Calu3 (cell line): ENCODE measurements at regions not wholly inside any gene's neighbourhood (a gene's known extent, or its start where the extent isn't known, plus 50 kb on each side); places are given as distances from the start of the nearest gene placed in this dataset.

ENCODE experiments used
- BruUV-seq: library from RNA; stranded (reverse); fragments of 400-500 nt; replicated peaks from 2 replicates; lab custom pipeline; 2021; lab: Mats Ljungman, UMichigan
- CTCF ChIA-PET: fragments of 300-600 bp; sonication (Branson Sonifier 250); formaldehyde crosslinking; loops from one replicate; lab custom pipeline; 2022; ENCODE audit warnings: antibody characterized with exemption; lab: Charles Lee
- DNase-seq: peaks from one replicate; pipeline ENCODE4 v3.0.0; 2022
- H3K27ac Mint-ChIP-seq: one replicate; pipeline ENCODE4 v1.8.0; 2022; ENCODE audit warnings: mixed read lengths; ENCODE audit not compliant: unreplicated experiment
- H3K27me3 Mint-ChIP-seq: one replicate; pipeline ENCODE4 v1.8.0; 2022; ENCODE audit warnings: mixed read lengths; ENCODE audit not compliant: unreplicated experiment
- H3K36me3 Mint-ChIP-seq: one replicate; pipeline ENCODE4 v1.8.0; 2022; ENCODE audit warnings: mild to moderate bottlenecking, moderate library complexity, mixed read lengths; ENCODE audit not compliant: insufficient read depth, unreplicated experiment
- H3K4me1 Mint-ChIP-seq: one replicate; pipeline ENCODE4 v1.8.0; 2022; ENCODE audit warnings: mild to moderate bottlenecking, low read depth, mixed read lengths; ENCODE audit not compliant: unreplicated experiment
- H3K4me3 Mint-ChIP-seq: one replicate; pipeline ENCODE4 v1.8.0; 2022; ENCODE audit warnings: mild to moderate bottlenecking, low read depth, moderate library complexity, mixed read lengths; ENCODE audit not compliant: unreplicated experiment
- H3K9me3 Mint-ChIP-seq: one replicate; pipeline ENCODE4 v1.8.0; 2022; ENCODE audit warnings: low read depth, mixed read lengths; ENCODE audit not compliant: unreplicated experiment
- intact Hi-C: fragments of 100-400 bp; cut with micrococcal nuclease; formaldehyde crosslinking; loops from one replicate; pipeline ENCODE4 v1.10.0; 2022; ENCODE audit not compliant: unreplicated experiment
- TF ChIP-seq, protein P1 (sequence below): fragments of 200-600 bp; IDR thresholded peaks from one replicate; pipeline ENCODE4 v1.8.0; 2022; ENCODE audit warnings: antibody characterized with exemption; ENCODE audit not compliant: unreplicated experiment

DNA sequence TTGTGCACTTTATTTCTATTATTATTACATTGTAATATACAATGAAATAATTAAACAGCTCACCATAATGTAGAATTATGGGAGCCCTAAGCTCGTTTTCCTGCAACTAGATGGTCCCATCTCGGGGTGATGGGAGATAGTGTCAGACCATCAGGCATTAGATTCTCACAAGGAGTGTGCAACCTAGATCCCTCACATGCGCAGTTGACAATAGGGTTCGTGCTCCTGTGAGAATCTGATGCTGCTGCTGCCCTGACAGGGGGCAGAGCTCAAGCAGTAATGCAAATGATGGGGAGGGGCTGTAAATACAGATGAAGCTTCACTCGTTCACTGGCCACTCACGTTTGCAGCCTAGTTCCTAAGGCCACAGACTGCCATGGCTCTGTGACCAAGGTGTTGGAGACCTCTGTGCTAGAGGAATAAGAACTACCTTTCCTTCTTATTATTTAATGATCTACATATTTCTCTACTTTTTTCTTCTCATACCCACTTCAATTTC, 492.9 kb upstream of the INTU start:
- TF ChIP-seq, protein P1, sequence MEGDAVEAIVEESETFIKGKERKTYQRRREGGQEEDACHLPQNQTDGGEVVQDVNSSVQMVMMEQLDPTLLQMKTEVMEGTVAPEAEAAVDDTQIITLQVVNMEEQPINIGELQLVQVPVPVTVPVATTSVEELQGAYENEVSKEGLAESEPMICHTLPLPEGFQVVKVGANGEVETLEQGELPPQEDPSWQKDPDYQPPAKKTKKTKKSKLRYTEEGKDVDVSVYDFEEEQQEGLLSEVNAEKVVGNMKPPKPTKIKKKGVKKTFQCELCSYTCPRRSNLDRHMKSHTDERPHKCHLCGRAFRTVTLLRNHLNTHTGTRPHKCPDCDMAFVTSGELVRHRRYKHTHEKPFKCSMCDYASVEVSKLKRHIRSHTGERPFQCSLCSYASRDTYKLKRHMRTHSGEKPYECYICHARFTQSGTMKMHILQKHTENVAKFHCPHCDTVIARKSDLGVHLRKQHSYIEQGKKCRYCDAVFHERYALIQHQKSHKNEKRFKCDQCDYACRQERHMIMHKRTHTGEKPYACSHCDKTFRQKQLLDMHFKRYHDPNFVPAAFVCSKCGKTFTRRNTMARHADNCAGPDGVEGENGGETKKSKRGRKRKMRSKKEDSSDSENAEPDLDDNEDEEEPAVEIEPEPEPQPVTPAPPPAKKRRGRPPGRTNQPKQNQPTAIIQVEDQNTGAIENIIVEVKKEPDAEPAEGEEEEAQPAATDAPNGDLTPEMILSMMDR, result no peak
- BruUV-seq, result no TSS peak
- H3K36me3 Mint-ChIP-seq, result no peaks in the 10 kb centered on the region
- no peaks in the 10 kb centered on the region for H3K27me3 Mint-ChIP-seq
- no peaks in the 10 kb centered on the region for H3K9me3 Mint-ChIP-seq
- intact Hi-C loops, result no loop called here
- CTCF ChIA-PET, result no interaction called here
- H3K4me3 Mint-ChIP-seq, result no peak overlapping the region
- H3K4me1 Mint-ChIP-seq, result peaks cover 7% of the 10 kb centered on the region
- no peak for DNase-seq
- no peak overlapping the region for H3K27ac Mint-ChIP-seq

DNA sequence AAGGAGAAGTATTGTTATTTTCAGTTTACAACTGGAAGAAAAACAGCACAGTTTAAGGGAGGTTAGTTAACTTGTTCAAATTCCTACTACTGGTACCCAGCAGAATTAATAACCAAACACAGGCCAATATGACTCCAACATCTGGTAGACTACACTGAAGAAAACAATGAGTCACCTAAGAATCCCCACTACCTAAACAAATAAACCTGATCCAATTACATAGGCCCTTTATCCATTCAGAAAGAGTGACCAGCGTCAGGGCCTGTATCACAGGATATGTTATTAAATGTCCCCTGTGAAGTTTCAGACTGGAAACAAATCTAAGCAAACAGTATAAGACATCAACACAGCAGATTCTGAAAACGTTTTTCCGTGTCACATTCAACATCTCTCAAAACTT, 492.5 kb upstream of the INTU start:
- no TSS peak for BruUV-seq
- TF ChIP-seq, protein P1, result no peak
- CTCF ChIA-PET, result no interaction called here
- peaks cover 7% of the 10 kb centered on the region for H3K4me1 Mint-ChIP-seq
- no peak overlapping the region for H3K27ac Mint-ChIP-seq
- no peak for DNase-seq
- H3K9me3 Mint-ChIP-seq, result no peaks in the 10 kb centered on the region
- H3K36me3 Mint-ChIP-seq, result no peaks in the 10 kb centered on the region
- H3K4me3 Mint-ChIP-seq, result no peak overlapping the region
- intact Hi-C loops, result no loop called here
- no peaks in the 10 kb centered on the region for H3K27me3 Mint-ChIP-seq

DNA sequence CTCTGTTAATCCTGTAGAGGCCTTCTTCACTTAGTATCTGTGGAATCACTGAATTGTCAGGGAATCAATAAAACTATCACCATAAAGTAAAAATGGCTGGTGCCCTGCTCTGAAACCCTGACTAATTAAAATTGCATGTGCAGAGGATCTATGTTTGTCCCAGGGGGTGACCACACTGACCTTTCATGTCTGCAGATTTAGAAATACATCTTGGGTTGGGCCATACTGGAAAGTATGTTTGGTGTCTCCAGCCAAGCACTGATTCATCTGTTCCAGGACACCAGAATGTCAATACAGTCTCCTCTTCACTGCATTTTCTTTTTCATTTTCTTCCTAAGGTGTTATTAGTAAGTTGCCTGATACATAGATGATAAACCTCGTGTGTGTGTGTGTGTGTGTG, 490.9 kb upstream of the INTU start:
- H3K36me3 Mint-ChIP-seq, result no peaks in the 10 kb centered on the region
- CTCF ChIA-PET, result no interaction called here
- BruUV-seq, result no TSS peak
- no peak overlapping the region for H3K27ac Mint-ChIP-seq
- TF ChIP-seq, protein P1, result no peak
- intact Hi-C loops, result no loop called here
- H3K4me3 Mint-ChIP-seq, result no peak overlapping the region
- no peaks in the 10 kb centered on the region for H3K9me3 Mint-ChIP-seq
- H3K27me3 Mint-ChIP-seq, result no peaks in the 10 kb centered on the region
- H3K4me1 Mint-ChIP-seq, result peaks cover 7% of the 10 kb centered on the region
- no peak for DNase-seq

DNA sequence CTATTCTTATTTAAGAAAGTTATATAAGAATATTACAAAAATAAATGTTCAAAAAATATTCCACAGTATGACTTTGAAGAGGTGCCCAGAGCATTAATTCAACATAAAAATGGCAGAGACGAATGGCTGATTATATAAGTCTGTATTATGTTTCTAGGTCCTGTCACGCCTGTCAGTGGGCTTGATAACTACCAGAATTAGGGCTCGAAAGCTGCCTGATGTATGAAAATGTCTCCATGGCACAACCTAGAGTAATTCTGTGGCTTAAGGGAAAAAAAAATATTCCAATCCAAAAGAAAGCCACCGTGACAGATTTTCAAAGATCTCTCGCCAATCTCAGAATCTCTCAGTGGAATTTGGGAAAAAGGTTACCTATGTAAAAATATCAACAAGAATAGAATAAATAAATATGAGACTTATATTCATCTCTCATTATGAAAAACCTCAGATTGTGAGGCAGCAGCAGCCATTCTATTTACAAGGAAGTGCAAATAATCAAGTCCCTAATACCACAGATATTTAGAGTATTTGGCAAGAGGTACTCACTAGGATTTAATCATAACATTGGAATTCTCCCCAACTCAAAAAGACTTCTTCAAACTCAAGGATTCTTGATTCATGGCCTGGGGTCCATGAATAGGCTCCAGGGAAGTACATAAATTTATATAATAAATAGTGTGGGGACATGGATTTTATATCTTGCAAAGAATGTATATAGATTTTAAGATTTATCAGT, 489.1 kb upstream of the INTU start:
- Mint-ChIP-seq H3K27me3 (no peaks in the 10 kb centered on the region), H3K4me3 (no peak overlapping the region), H3K27ac (no peak overlapping the region), H3K9me3 (no peaks in the 10 kb centered on the region), H3K36me3 (no peaks in the 10 kb centered on the region), H3K4me1 (peaks cover 7% of the 10 kb centered on the region)
- BruUV-seq, result no TSS peak
- CTCF ChIA-PET, result no interaction called here
- intact Hi-C loops, result no loop called here
- TF ChIP-seq, protein P1, result no peak
- no peak for DNase-seq
